DLD1 (cell line): ENCODE measurements at regions not wholly inside any gene's neighbourhood (a gene's known extent, or its start where the extent isn't known, plus 50 kb on each side); places are given as distances from the start of the nearest gene placed in this dataset.
"Not testable (repeated sequence)": the region's sequence is repeated elsewhere in the genome, so short reads cannot be mapped to it uniquely, and the experiment has no call there.

Experiments used
- in situ Hi-C: cut with HindIII; loops from 2 replicates; pipeline ENCODE4 v1.10.0; 2017; ENCODE audit warnings: low sequenced_read_pairs

DNA sequence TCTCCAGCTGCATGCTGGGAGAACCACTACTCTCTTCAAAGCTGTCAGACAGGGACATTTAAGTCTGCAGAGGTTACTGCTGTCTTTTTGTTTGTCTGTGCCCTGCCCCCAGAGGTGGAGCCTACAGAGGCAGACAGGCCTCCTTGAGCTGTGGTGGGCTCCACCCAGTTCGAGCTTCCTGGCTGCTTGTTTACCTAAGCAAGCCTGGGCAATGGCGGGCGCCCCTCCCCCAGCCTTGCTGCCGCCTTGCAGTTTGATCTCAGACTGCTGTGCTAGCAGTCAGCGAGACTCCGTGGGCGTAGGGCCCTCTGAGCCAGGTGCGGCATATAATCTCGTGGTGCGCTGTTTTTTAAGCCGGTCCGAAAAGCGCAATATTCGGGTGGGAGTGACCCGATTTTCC is 215.0 kb downstream of the STIM2 start:
- in situ Hi-C loops = not testable (repeated sequence)

DNA sequence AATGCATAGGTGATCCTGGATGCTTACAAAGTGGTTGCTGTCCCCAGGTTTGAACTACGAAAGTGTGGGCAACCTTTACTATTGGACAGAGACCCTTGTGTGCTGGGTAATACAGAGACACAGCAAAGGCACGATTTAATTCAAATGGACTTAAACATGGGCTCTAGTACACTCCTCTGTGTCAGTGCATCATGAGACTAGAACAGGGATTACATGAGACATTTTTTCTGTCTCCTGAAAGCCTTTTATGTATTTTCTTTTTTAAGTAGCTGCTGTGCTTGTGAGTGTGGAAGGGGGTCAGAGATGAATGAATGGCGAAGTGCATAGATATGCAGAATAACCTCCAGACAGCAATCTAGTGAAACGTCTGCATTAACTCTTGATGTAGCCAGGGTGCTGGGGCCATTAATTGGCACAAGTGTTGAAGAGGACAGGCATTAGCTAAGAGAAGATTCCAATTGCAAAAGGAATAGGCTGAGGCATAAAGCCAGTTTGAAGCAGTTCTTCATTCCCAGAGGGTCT is 218.4 kb downstream of the STIM2 start:
- in situ Hi-C loops = no loop called here

DNA sequence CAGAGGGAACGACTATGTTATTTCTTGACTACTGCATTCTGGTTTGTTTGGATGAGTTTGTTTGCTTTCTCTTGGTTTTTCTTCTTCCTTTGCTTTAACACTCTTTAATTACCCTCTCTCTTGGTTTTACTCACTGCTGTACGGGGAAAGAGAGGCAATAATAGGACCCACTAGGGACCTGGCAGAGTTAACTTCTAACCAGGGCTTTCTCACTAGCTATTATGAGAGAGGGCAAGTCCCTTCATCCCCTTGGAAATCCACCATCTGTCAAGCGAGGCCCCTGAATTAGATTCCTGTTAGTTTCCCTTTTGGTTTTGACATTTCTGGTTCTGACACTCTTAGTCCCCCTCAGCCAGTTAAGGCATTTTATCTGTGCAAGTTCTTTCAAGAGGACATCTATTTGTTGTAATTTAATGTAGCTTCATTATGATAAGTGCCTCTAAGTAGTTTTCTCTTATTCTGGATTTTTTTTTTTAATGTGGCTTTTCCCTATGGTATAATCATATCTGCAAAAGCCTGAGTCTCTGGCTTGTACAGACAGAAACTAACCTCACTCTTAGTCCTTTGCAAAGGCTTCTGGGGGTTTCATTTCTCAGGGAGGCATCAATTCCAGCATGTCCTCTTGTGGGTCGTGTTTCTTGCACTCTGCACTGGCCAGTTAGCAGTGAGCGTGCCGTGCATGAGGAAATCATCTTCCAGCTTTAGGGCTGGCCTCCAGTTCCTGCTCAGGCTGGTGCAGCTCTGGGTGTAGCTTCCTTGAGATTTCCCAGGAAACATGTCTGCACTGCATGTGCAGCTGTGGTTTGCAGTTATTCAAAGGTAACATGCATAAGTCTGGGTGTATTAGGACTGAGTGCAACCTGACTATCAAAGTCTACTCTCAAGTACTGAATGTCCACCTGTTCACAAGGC is 221.3 kb downstream of the STIM2 start:
- in situ Hi-C loops = no loop called here

DNA sequence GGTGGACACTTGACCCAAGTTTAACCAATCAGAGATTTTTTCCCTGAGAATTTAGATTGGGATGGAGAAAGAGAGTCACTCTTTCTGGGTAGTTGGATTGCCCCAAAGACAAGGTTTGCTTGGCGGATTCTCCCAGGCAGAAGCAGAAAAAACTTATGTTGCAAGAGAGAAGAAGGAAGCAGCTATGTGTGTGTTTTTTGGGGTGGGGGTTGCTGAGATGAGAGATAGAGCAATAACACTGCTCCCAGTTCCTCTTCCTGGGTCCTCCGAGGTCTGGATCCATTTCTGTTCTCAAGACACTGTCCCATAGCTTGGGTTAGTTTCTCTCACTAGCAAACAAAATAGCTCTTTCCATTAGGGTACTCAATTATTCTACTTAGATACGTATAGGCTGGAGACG is 222.1 kb downstream of the STIM2 start:
- in situ Hi-C loops = no loop called here

DNA sequence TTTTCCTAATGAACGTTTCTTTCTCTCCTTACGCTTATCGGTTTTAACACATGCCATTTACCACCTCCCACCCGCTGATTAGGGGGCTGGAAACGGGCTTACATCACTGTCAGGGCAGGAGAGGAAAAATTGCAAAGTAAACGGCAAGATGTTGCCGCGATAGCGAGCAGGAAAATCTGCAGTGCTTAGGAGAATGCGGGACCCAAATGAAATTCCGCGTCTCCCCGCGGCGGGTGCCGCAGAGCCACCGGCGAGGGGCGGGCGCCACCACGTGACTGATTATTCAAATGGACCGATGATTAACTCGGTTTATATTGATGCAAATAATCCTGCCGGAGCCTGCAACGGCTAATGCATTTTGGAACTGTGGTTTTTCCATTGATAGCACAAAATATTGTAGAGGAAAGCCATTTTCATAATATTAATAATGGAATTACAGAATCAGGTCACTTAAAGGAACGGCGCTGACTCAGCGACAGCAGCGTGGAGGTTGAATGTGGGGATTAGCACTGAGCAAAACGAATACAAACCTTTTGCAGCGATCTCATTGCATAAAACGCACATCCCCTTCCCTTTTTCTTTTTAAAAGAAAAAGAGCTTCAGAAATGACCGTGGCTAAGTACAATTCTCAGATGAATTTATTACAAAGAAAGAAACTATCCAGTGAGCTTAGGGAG is 224.2 kb downstream of the STIM2 start:
- in situ Hi-C loops = no loop called here

DNA sequence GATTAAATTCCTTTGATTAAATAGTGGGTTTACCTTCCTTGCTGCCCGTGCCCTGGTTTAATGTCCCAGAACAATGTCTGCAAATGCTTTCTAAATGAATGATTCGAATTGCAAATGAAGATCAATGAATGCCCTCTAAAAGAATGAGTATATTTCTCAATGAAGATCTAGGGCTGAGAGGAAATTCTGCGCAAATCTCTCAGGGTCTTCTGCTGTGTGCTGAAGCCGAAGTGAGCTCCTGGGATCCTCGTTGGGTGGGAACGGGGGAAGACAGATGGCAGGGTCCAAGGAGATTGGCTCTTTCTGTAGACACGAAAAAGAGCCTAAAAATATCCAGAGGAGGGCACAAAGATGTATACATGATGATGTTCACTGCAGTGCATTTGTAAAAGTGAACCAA is 224.8 kb downstream of the STIM2 start:
- in situ Hi-C loops = no loop called here

DNA sequence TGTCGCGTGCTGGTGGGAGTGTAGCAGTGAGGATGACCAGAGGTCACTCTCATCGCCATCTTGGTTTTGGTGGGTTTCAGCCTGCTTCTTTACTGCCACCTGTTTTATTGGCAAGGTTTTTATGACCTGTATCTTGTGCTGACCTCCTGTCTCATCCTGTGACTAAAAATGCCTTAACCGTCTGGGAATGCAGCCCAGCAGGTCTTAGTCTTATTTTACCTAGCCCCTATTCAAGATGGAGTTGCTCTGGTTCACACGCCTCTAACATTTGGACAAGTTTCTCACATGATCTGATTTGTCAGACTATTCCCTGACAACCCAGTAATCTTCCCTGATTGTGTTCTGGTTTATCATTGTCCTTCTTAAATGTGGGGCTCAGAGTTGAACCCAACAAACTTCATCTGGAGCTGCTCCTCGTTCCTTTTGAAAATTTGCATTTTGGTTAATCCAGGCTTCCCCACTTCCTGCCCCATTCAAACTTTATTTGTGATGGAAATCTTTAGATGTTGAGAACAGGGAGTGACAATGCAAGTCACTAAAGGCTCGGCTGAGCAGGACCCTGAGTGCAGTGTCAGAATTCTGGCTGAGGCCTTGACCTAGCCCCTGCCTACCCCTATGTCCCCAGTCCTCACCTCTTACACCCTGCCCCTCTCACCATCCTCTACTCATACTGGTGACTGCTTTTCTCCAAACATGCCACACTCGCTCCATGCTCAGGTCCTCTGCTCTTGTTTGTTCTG is 226.8 kb downstream of the STIM2 start:
- in situ Hi-C loops = no loop called here

DNA sequence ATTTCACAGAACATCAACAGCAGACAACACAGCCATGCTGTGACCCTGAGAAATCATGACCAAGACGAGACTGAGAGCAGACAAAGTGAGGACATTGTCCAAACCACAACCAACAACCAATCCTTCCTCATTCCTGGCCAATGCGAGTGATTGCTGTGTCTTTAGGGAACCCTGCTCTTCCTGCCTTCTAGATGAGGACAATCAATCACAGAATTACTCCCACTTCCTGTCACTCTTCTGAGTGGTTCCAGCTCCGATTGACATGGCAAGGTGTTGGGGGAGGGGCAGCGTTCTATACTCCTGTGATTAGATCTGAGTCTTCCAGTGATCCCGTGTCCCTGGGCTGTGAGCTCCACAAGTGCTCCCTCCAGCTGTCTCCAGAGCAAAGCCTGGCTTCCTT is 227.8 kb downstream of the STIM2 start:
- in situ Hi-C loops = no loop called here

DNA sequence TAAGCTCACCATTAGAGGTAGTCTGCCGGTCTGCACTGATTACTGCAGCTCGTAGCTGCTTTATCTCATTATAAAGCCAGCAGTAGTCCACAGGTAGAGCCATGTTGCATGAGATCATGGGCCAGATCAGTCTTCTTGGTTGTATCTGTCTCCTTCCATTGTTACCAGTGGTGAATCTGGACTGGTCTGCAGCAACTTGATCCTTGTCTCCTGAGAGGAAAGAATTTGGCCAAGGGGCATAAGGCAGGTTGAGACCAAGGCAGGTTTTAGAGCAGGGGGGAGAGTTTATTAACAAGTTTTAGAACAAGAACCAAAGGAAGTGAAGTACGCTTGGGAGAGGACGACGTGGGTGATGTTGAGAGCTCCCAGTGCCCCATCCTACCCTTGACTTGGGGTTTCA is 228.5 kb downstream of the STIM2 start:
- in situ Hi-C loops = no loop called here

DNA sequence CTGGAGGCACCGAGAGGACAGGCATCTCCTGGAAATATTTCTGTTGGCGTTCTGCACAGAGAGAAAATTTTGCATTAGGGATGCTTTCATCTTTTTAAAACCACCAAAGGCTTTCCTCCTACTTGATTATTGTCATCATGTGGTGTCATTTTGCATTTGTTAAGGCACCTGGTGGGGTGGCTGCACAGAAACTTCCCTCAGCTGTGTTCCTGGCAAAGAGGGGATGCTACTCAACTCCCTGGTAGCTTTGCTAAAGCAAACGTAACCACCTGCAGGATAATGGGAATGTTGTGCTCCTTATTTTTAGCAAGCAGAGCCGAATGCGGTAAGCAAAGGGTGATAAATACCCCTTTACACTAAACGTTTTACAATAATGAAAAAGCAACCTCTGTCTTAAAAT is 229.8 kb downstream of the STIM2 start:
- in situ Hi-C loops = no loop called here

DNA sequence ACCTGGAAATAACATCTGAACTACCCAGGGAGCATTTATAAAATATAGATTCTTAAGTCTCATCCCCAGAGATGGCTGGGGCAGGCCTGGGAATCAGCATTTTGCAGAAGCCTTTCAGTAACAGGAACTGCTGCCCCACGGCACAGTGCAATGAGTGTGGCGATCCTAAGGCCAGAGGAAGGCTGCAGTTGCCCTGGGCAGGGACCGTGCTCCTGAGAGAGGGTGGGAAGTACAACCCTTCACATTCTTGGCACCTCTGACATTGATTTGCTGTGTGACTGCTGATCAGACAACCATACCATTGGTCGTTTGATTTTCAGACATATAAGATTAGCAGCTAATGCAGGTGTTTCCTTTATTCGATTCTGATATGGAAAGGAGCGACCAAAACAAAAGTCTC is 233.6 kb downstream of the STIM2 start:
- in situ Hi-C loops = no loop called here

DNA sequence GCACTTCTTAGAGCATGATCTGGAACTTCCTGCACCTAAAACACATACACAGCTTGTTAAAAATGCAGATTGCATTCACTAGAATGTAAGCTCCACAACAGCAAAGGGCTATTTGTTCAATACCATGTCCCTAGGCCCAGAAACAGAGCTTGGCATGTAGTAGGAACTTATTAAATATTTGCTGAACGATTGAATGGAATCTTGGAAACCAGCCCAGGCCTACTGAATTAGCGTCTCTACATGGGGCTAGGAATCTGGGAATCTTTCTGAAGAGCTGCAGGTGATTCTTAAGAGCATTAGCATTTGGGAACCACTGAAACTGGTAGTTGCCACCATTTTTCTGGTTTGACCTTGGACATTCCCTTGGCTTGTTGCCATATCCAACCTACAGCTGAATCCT is 234.1 kb downstream of the STIM2 start:
- in situ Hi-C loops = no loop called here

DNA sequence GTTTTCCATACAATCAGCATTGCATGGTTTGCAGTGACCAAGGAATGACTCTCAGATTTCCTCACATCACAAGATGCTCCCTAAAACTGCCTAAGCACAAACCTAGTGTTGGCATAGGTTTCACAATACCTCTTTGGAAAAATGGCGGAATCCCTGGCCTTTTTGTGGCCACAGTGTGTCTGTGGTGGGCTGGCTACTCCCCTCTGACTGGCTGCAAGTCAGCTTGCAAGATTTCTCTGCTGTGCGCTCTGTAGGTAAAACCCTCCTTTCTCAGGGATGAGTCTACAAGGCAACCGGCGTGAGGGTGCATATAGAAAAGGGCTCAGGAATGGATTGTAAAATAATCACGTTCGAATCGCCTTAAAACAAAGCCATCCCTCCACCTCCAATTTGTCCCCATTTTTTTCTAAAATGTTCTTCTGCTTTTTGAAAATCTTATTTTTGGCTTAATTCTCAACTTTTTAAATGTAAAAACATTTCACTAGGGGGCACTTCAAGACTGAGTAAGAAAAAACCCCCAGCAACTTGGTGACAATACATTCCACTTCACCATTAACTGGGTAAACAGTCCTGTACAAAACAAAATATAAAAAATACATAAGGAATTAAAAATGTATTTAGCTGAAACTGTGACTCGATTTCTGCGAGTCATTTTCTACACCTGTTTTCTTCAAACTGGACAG is 235.6 kb downstream of the STIM2 start:
- in situ Hi-C loops = no loop called here

DNA sequence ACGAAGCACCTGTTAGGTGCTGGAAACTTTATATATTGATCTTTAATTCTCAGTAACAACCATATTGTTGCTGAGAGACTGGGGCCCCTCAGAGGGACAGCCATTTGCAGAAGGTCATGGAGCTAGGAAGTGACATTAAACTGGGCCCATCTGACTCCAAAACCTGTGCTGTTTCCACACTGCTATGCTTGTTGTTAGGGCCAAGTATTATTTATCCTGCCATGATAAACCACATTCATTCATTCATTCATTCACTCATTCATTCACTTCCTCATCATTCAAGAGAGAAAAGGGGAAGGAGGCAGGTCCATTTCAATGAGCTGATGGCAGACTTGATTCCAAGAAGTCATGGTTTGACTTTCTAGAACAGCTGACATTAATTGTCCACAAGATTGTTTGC is 237.4 kb downstream of the STIM2 start:
- in situ Hi-C loops = no loop called here

DNA sequence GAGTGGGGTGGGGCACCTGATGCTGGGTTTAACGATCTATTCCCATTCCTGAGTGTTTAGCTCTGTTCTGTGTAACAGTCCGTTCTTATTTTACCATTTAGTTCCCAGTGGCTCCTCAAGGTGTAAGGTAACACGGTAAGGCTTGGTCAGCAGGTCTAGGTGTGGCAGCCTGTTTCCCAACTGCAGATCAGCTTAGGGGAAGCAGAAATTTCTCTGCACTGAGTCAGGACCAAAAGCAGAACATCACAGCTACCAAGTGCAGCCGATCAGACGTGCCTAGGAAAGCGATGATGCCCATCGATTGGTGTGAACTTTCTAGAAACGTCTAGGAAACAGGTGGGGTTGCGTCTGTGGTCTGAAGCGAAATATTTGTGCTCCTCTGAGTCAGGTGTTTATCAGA is 240.1 kb downstream of the STIM2 start:
- in situ Hi-C loops = no loop called here

DNA sequence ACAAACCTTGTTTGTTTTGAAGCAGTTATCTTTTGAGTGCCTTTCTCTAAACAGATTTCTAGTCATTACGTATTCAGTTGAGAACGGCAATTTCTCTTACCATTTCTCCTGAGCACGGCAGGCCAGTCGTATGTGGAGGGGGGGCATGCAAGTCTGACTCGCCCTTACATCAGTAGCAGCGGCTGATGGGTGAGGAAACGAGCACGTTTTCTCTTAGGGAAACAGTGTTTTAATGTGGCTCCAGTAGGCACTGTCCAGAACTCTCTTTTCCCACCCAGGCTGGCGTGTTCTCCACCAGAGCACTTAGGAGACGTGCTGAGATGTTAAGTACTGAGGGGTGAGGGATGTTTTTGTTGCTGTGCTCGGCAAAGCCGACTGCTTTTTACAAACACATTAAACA is 240.5 kb downstream of the STIM2 start:
- in situ Hi-C loops = no loop called here

DNA sequence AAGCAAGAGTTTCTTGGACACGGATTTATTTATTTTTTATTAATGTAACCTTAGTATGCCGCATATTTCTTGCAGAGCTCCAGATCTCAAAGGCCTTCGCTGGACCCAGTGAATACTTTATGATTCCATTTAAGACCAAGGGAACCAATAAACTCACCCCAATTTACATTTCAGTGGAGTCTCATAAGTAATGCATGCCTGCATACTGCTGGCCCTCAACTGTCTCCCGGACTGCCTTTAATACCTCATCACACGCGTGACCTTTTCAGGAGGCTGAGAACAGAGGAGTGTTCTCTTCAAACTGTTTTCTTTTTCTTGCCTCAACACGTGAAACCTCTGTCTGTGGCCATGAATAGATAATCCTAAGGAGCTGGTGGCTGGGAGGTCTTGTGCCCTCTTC is 240.9 kb downstream of the STIM2 start:
- in situ Hi-C loops = no loop called here

DNA sequence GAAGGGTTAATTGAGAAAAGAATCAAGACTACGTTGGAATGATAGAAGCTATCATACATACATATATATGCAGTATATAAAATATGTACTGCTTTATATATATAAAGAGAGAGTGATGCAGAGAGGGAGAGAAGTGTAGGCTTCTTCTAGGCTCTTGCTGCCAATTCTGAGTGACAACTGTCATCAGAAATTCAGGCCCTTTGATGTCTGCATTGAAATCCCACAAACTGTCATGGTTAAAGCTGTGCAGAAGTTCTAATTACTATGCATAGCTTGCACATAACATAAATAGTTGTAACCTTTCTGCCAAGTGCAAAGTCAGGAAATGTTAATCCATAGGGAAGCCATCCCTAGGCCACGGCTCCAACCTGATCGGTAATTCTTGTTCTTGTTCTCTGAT is 251.0 kb downstream of the STIM2 start:
- in situ Hi-C loops = no loop called here

DNA sequence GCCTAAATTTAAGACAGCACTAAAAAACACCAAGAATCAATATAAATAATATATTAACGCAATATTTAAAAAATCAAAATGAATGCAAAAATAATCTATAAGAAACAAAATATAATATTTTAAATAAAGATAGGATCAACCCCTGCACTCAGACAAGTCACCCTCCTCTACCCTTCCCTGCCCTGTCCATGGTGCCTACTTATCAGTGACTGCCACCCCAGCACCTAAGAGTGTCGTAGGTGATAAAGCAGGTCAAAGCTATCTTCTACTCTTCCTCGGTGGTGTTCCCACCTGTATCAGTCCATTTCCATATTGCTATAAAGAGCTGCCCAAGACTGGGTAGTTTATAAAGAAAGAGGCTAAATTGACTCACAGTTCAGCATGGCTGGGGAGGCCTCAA is 251.9 kb downstream of the STIM2 start:
- in situ Hi-C loops = no loop called here

DNA sequence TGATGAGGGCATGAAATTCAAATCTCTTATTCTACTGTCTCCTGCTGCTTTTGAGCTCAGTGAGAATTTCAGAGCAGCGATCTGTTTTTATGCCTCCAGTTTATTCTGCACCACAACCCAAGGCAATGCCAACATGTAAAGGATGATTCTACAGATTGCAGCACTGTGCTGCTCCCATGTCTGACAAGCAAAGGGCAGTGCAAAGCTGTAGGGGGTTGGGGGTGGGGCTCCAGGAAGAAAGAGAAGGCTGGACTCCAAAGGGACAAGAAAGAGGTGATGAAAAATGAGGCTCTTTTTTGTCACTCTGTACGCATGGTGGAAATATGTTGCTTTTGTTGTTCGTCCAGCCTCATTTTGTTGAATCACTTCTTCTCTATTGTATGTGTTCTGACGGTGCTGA is 254.6 kb downstream of the STIM2 start:
- in situ Hi-C loops = no loop called here

DNA sequence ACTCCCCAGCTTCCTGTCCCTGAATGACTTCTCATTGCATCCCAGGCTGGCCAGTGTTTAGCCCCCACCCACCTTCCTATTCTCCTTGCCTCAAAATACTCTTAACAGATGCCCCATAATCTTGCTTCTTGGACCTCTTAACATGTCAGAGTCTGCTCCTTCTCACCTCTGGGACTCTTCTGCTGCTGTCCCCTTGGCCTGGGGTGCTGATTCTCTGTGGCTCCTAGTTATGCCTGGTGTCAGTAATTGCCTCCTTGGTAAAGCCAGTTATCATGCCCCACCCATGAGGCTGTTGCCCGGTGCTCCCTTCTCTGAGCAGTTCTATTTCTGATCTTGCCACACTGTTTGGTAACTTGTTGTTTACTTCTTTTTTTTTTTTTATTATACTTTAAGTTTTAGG is 256.8 kb downstream of the STIM2 start:
- in situ Hi-C loops = no loop called here
